Non-pigmented ciliary epithelial cell (primary cell): ENCODE measurements at regions not wholly inside any gene's neighbourhood (a gene's known extent, or its start where the extent isn't known, plus 50 kb on each side); places are given as distances from the start of the nearest gene placed in this dataset.

Experiments
- DNase-seq: peaks from one replicate; pipeline ENCODE4 v3.0.0-alpha.2; 2010; ENCODE audit warnings: low read depth

DNA sequence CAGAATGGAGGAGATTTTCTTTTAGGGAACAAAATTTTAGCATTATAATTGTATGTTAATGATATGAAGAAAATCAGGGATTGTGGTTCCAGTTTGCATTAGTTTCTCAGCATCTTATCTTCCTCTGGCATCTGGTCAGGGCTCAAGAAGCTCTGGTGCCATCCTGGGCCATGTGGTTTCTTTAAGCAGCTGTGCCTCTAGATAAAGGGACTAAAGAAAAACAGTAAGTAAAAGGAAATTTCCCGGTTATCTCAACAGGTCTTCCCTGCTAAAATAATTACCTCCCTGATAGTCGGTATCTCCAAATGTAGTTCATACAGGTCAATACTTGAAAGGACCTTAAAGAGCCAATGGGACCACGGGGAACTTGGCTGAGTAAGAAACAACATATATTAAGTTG, 375.1 kb upstream of the RBMS3 start:
- no peak for DNase-seq

- no peak for DNase-seq
Observed at GRCh38 chr3:28906561-28907310, 374.1 kb upstream of the RBMS3 start.

- no peak for DNase-seq
Observed at GRCh38 chr3:28907616-28908015, 373.3 kb upstream of the RBMS3 start.

- peak; percentile 37 for DNase-seq
Observed at GRCh38 chr3:28912120-28912885, 368.6 kb upstream of the RBMS3 start.

- peak; percentile 56 for DNase-seq
Observed at GRCh38 chr3:28915741-28916500, 364.9 kb upstream of the RBMS3 start.

DNA sequence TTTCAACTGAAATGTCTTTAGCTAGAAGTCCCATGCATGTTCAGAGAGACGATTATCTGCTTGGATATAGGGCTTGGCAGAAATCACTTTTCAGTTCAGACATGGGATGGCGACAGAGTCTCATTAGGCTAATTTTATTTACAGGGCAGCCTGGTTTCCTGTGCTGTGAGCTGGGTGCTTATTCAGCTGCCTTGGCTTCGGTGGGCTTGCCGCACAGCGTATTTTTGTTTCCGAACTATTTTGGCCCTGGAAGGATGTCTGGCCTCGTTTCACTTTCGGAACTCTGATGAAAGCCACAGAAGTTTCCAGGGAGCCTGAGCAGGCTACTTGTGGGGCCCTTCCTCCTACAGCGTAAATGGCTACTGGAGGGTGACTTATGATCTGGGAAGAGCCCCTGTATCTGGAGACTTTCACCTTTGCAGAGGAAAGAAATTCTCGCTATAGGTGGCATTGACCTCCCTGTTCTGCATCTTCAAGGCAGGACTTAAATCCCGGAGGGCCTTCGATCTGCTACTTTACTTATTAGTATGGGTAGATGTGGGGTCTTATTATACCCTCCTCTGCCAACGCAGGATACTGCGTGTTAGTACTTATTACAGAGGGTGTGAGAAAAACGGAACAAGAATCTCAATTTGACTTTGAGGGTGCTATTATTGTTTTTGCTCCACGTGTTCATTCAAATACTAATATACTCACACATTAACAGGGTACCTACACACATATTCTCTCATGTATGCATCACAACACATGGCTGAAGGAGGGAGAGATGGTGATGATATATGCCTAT, 364.0 kb upstream of the RBMS3 start:
- peak; percentile 20 for DNase-seq

GRCh38 chr3:28917895-28918475, 362.9 kb upstream of the RBMS3 start:
- no peak for DNase-seq

GRCh38 chr3:28922376-28922775, 358.5 kb upstream of the RBMS3 start:
- no peak for DNase-seq

- no peak for DNase-seq
Observed at GRCh38 chr3:28923994-28924393, 356.9 kb upstream of the RBMS3 start.

DNA sequence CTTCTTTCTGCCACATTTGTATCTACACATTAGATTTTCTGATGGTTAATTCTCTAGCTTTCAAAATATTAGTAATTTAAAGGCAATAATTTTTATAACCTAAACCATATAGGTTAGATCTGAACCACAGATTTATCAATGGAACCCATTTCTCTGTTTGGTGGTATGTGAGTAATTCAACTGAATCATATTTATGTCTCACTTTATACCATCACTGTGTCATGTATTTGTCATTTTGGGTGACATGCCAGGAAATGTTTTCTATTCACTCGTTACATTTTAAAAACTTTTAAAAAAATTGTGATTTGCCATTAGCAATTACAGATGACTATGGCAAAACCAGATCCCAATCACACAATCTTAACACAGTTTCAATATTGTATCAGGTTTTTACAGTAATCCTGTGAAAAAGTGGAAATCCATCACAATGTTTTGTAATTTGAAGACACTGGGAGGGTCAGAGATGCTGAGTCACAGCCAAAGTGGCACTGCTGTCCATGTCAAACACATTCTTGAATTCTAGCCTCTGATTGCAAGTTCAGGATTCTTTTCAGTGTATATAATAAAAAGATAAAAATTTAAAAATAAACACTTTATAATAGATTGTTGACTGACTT, 356.0 kb upstream of the RBMS3 start:
- DNase-seq = no peak

GRCh38 chr3:28933337-28933736, 347.5 kb upstream of the RBMS3 start:
- no peak for DNase-seq

DNA sequence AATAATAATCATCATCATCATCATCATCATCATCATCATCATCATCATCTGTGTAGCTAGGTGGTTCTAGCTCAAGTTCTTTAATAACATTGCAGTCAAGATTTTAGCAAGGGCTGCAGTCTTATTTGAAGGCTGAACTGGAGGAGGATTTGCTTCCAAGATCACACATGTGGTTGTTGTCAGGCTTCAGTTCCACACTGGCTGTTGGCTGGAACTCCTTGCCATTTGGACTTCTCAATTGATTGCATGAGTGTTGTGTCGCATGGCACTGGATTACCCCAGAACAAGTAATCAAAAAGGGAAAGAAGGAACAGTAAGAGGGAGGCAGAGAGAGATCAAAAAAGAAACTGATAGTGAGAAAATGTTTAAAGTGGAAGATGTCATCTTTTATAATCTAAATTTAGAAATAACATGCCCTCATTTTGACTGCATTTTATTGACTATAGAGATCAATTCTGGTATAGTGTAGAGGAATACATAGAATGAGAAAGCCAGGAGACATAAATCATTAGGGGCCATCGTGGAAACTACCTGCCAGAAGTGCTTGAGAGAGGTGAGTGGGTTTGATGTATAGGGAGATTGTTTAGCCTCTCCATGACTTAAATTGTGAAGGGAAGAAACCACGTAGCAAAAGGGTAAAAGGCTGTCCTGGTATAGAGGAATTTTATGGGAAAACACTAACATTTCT, 346.6 kb upstream of the RBMS3 start:
- no peak for DNase-seq

DNA sequence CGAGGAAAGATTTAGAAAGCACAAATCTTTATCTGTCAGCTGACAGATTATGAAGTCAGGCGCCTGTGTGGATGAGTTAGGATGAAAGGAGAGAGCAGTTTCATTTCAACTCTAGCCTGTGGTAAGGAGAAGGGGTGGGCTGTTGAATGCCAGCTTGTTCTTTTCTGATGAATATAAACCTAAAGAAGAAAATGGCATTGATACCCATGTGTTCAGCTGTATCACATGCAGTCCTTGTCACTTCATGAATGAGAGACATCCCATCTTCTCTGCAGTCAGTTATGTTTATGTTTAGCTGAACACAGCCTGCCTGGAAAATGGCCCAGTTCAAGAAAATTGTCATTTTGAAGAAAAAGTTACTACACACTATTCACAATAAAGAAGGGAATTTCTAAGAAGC, 345.7 kb upstream of the RBMS3 start:
- DNase-seq = no peak

DNA sequence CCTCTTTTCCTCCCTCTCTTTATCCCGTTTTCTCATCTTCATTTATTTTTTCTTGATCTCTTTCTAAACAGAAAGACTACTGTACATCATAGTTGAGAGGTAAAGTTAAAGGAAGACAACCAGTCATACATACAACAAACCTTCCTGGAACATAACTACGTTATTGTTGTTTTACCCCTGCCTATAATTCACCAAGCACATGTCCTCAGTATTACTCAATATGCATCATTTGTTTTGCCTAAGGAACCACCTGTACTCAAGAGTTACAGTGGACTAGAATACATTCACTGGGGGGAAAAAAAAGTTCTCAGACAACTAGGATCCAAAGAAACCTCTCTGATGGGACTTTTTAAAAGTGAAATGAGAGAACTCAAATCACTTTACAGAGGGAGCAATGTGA, 344.7 kb upstream of the RBMS3 start:
- DNase-seq = no peak

DNA sequence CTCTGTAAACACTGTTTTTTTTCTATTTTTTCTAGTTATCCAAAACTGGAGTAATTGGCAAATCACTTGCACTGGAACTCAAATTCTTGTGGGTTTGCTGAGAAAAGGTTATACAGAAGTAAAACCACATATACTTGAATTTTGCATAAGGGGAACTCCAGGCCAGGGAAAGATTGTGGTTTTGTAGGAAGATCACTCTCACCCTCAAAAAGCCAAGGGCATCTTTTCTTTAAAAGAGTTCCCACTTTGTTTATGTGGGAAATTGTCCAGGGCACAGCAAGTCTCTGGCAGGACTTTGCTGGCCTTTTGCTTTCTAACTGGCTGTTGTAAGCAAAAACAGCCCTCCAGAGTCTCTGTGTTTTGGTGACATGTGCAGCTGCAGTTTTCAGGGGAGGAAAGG, 340.3 kb upstream of the RBMS3 start:
- DNase-seq = peak; percentile 86

- no peak for DNase-seq
Observed at GRCh38 chr3:28940994-28941393, 339.9 kb upstream of the RBMS3 start.

- DNase-seq = no peak
Observed at GRCh38 chr3:28947061-28947460, 333.8 kb upstream of the RBMS3 start.

- DNase-seq = no peak
Observed at GRCh38 chr3:28947751-28948150, 333.1 kb upstream of the RBMS3 start.

- DNase-seq = no peak
Observed at GRCh38 chr3:28948685-28949084, 332.2 kb upstream of the RBMS3 start.

GRCh38 chr3:28949580-28949979, 331.3 kb upstream of the RBMS3 start:
- DNase-seq = no peak

DNA sequence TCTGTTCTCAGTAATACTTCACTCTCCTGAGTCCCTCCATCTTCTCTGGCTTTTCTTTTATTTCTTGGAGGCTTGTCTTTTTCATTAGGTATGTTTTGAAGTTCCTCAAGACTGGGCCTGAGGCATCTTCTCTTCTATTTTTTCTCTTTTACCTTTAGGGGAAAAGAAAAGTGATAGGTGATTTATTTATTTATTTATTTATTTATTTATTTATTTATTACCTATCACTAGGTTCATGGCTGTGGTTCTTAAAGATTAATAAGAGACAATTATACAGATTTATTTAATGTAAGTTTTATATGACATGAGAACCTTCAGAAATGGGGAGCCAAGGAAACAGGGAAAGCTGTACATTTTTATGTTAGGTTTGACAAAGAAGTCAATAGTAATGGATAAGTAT, 330.3 kb upstream of the RBMS3 start:
- no peak for DNase-seq
